Loucy (cell line): ENCODE measurements at regions not wholly inside any gene's neighbourhood (a gene's known extent, or its start where the extent isn't known, plus 50 kb on each side); places are given as distances from the start of the nearest gene placed in this dataset.

Source experiments
- CTCF ChIP-seq: fragments of 200-600 bp; sonication (generic); conservative IDR thresholded peaks from 2 replicates; pipeline ENCODE4 v1.5.1; 2014; ENCODE audit warnings: mild to moderate bottlenecking, antibody characterized with exemption, low read length
- EZH2phosphoT487 ChIP-seq: fragments of 200-600 bp; IDR thresholded peaks from 2 replicates; pipeline ENCODE4 v1.6.1; 2018; ENCODE audit warnings: antibody characterized with exemption, mild to moderate bottlenecking, moderate library complexity, borderline replicate concordance

GRCh38 chr4:187172340-187172761 lies 448.7 kb upstream of the FAT1 start:
- no peak for TF ChIP-seq CTCF
- TF ChIP-seq EZH2phosphoT487: no peak
